ENCODE measurements at regions not wholly inside any gene's neighbourhood (a gene's known extent, or its start where the extent isn't known, plus 50 kb on each side); places are given as distances from the start of the nearest gene placed in this dataset.

DNA sequence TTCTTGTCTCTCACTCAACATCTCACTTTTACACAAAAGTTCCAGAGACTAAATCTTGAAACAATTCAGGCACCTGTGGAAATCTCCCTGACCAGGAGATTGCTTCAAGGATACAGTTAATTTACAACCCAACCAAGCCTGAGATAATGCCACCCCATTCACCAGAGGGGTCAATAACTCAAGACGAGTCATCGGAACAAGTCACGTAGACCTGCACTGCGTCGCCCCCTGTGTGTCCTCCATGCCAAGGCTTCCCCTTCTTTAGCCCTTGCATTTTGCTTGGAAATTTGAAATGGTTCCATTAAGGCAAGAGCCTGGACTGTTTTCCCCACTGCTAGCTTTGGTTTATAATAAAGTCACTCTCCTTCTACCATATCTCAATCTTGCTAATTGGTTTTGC, 129.0 kb upstream of the NEO1 start:
- Histone ChIP-seq H3K27me3 (ENCODE audit: insufficient read depth, low read length, poor library complexity, severe bottlenecking) (no peaks in the 10 kb centered on the region), H3K4me2 (ENCODE audit: low read depth, low read length, poor library complexity, severe bottlenecking) (no peak overlapping the region), H3K36me3 (ENCODE audit: insufficient read depth, low read length) (no peaks in the 10 kb centered on the region), H3F3A (ENCODE audit: low read depth) (no peaks in the 10 kb centered on the region), H3K9me2 (replicated peaks; ENCODE audit: low read depth, low read length) (no peaks in the 10 kb centered on the region), H4K20me1 (ENCODE audit: insufficient read depth, low read length, poor library complexity, severe bottlenecking) (no peaks in the 10 kb centered on the region), H3K4me1 (ENCODE audit: insufficient read depth, low read length, poor library complexity, severe bottlenecking) (no peaks in the 10 kb centered on the region), H3K4me3 (ENCODE audit: low read length, poor library complexity, severe bottlenecking) (no peak overlapping the region), H3K9me3 (ENCODE audit: insufficient read depth, low read depth, low read length) (no peaks in the 10 kb centered on the region), H2AFZ (ENCODE audit: low read length) (no peak overlapping the region), H3K9ac (ENCODE audit: low read depth, low read length, poor library complexity, severe bottlenecking) (no peak overlapping the region), H3K79me2 (ENCODE audit: insufficient read depth, low read length) (no peaks in the 10 kb centered on the region)
- no peak for TF ChIP-seq EZH2phosphoT487 (IDR thresholded peaks at IDR 0.05; ENCODE audit: borderline replicate concordance)
- TF ChIP-seq, protein P1, sequence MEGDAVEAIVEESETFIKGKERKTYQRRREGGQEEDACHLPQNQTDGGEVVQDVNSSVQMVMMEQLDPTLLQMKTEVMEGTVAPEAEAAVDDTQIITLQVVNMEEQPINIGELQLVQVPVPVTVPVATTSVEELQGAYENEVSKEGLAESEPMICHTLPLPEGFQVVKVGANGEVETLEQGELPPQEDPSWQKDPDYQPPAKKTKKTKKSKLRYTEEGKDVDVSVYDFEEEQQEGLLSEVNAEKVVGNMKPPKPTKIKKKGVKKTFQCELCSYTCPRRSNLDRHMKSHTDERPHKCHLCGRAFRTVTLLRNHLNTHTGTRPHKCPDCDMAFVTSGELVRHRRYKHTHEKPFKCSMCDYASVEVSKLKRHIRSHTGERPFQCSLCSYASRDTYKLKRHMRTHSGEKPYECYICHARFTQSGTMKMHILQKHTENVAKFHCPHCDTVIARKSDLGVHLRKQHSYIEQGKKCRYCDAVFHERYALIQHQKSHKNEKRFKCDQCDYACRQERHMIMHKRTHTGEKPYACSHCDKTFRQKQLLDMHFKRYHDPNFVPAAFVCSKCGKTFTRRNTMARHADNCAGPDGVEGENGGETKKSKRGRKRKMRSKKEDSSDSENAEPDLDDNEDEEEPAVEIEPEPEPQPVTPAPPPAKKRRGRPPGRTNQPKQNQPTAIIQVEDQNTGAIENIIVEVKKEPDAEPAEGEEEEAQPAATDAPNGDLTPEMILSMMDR (conservative IDR thresholded peaks at IDR 0.05; ENCODE audit: low read length): no peak; the same call in 1 of the 2 replicates

DNA sequence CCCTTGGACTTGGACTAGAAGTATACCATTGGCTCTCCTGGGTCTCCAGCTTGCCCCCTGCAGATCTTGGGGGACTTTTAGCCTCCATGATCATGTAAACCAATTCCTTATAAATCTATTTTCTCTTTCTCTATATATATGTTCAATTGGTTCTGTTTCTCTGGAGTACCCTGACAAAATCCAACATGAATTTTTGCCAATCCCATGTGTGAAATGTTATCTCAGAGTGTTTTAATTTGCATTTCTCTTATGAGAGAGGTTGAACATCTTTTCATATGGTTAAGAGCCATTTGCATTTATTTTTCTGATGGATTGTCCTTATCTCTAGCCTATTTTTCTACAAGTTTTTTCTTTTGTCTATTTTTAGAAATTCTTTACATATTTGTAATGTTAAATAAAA, 131.7 kb upstream of the NEO1 start:
- Histone ChIP-seq H3K4me1 (ENCODE audit: insufficient read depth, low read length, poor library complexity, severe bottlenecking) (no peaks in the 10 kb centered on the region), H3K36me3 (ENCODE audit: insufficient read depth, low read length) (no peaks in the 10 kb centered on the region), H3K9ac (ENCODE audit: low read depth, low read length, poor library complexity, severe bottlenecking) (no peak overlapping the region), H2AFZ (ENCODE audit: low read length) (no peak overlapping the region), H3K79me2 (ENCODE audit: insufficient read depth, low read length) (no peaks in the 10 kb centered on the region), H4K20me1 (ENCODE audit: insufficient read depth, low read length, poor library complexity, severe bottlenecking) (no peaks in the 10 kb centered on the region), H3K9me3 (ENCODE audit: insufficient read depth, low read depth, low read length) (no peaks in the 10 kb centered on the region), H3K9me2 (replicated peaks; ENCODE audit: low read depth, low read length) (no peaks in the 10 kb centered on the region), H3F3A (ENCODE audit: low read depth) (no peaks in the 10 kb centered on the region), H3K4me2 (ENCODE audit: low read depth, low read length, poor library complexity, severe bottlenecking) (no peak overlapping the region), H3K4me3 (ENCODE audit: low read length, poor library complexity, severe bottlenecking) (no peak overlapping the region), H3K27me3 (ENCODE audit: insufficient read depth, low read length, poor library complexity, severe bottlenecking) (no peaks in the 10 kb centered on the region)
- TF ChIP-seq, protein P1 (conservative IDR thresholded peaks at IDR 0.05; ENCODE audit: low read length): no peak
- TF ChIP-seq EZH2phosphoT487 (IDR thresholded peaks at IDR 0.05; ENCODE audit: borderline replicate concordance): no peak

DNA sequence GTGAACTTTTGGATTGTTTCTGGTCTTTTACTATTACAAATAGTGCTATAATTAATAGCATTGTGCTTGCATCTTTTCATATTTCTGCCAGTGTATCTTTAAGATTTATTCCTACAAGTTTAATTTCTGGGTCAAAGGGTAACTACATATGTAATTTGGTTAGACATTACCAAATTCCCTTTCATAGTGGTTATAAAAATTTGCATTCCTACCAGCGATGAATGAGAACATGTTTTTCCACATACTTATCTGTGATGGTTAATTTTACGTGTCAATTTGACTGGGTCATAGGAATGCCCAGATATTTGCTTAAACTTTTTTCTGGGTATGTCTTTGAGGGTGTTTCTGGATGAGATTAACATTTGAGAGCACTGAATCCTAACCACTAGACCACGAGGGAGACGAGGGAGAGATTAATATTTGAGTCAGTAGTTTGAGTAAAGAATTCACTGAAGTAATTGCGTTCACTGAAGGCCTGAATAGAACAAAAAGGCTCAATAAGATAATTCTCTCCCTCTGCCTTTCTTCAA, 132.3 kb upstream of the NEO1 start:
- Histone ChIP-seq H2AFZ (ENCODE audit: low read length) (no peak overlapping the region), H3K79me2 (ENCODE audit: insufficient read depth, low read length) (no peaks in the 10 kb centered on the region), H3K9me2 (replicated peaks; ENCODE audit: low read depth, low read length) (no peaks in the 10 kb centered on the region), H3K9ac (ENCODE audit: low read depth, low read length, poor library complexity, severe bottlenecking) (no peak overlapping the region), H3F3A (ENCODE audit: low read depth) (no peaks in the 10 kb centered on the region), H3K27me3 (ENCODE audit: insufficient read depth, low read length, poor library complexity, severe bottlenecking) (no peaks in the 10 kb centered on the region), H3K4me2 (ENCODE audit: low read depth, low read length, poor library complexity, severe bottlenecking) (no peak overlapping the region), H3K4me1 (ENCODE audit: insufficient read depth, low read length, poor library complexity, severe bottlenecking) (no peaks in the 10 kb centered on the region), H3K9me3 (ENCODE audit: insufficient read depth, low read depth, low read length) (no peaks in the 10 kb centered on the region), H4K20me1 (ENCODE audit: insufficient read depth, low read length, poor library complexity, severe bottlenecking) (no peaks in the 10 kb centered on the region), H3K4me3 (ENCODE audit: low read length, poor library complexity, severe bottlenecking) (no peak overlapping the region), H3K36me3 (ENCODE audit: insufficient read depth, low read length) (no peaks in the 10 kb centered on the region)
- TF ChIP-seq, protein P1 (conservative IDR thresholded peaks at IDR 0.05; ENCODE audit: low read length): no peak
- no peak for TF ChIP-seq EZH2phosphoT487 (IDR thresholded peaks at IDR 0.05; ENCODE audit: borderline replicate concordance)

All from Loucy (cell line).